ENCODE measurements at regions not wholly inside any gene's neighbourhood (a gene's known extent, or its start where the extent isn't known, plus 50 kb on each side); places are given as distances from the start of the nearest gene placed in this dataset.

DNA sequence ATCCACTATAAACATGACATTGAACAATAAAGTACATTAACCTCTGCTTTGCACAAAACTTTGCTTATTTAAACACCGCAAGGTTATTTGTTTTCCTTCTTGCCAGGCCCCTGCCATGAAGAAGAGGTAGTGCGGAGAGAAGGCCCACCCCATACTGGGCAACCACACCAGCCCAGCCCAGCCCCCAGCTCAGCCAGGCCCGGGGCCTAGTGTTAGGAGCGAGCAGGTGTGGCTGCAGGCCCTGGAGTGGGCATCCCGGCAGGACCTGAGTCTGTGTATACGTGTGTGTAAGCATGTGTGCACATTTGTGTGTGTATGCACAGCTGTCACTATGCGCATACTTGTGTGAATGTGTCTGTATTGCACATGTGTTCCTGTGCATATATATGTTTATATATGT, 90.4 kb upstream of the MVB12B start:
- no peak for ATAC-seq (replicated peaks in 1 of 2)
- Mint-ChIP-seq H3K36me3 (ENCODE audit: insufficient read depth in 2 of 2) (no peaks in the 10 kb centered on the region), H3K4me1 (ENCODE audit: low read depth) (no peaks in the 10 kb centered on the region), H3K27me3 (ENCODE audit: low read depth) (peaks cover 29% of the 10 kb centered on the region), H3K4me3 (no peak overlapping the region), H3K27ac (no peak overlapping the region), H3K9me3 (no peaks in the 10 kb centered on the region)
- no peak for DNase-seq

DNA sequence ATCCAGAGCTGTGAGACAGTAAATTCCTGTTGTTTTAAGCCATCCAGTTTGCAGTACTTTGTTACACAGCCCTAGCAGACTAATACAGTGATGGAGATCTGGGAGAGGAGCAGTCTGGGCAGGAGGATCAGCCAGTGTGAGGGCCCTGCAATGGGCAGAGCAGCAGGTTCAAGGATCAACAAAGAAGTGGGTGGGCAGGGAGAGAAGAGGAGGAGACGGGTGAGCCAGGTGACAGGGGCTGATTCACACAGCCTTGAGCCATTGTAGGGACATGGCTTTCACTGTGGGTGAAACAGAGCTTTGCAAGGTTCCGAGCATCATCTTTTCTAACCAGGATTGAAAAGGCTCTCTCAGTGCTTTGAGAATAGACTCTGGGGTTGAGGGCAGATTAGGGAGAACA, 88.2 kb upstream of the MVB12B start:
- H3K4me3 Mint-ChIP-seq: no peak overlapping the region
- no peak for ATAC-seq (replicated peaks in 1 of 2)
- H3K4me1 Mint-ChIP-seq (ENCODE audit: low read depth): no peaks in the 10 kb centered on the region

DNA sequence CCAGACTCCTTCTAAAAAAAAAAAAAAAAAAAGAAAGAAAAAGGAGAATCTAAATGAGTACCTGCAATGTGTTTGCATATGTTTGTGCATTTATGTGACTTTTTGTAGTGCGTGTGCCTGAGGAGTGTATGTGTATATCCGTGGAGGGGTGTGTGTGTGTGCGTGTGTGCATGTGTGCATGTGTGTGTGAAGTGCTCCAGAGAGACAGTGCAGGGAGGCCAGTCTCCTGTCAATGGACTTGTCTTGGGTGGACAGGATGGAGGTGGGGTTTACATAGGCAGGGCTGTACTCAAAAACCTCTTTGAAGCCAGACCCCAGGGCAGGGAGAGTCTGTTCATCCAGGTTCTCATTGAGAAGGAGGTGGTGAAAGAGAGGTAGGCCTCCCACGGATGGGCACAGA, 87.1 kb upstream of the MVB12B start:
- H3K27me3 Mint-ChIP-seq (ENCODE audit: low read depth): peaks cover 21% of the 10 kb centered on the region
- no peak overlapping the region for H3K27ac Mint-ChIP-seq
- peaks cover 0 to 3% of the 10 kb centered on the region in 2 donors for H3K36me3 Mint-ChIP-seq (ENCODE audit: insufficient read depth in 2 of 2)
- ATAC-seq (replicated peaks in 1 of 2) (no peak), DNase-seq (no peak)
- H3K9me3 Mint-ChIP-seq: peaks cover 0 to 2% of the 10 kb centered on the region in 2 donors
- H3K4me1 Mint-ChIP-seq (ENCODE audit: low read depth): no peaks in the 10 kb centered on the region
- no peak overlapping the region for H3K4me3 Mint-ChIP-seq

More for the DNA sequence above, 88.2 kb upstream of the MVB12B start:
- H3K27ac Mint-ChIP-seq: no peak overlapping the region
- H3K36me3 Mint-ChIP-seq (ENCODE audit: insufficient read depth in 2 of 2): no peaks in the 10 kb centered on the region
- no peak for DNase-seq
- peaks cover 21% of the 10 kb centered on the region for H3K27me3 Mint-ChIP-seq (ENCODE audit: low read depth)
- no peaks in the 10 kb centered on the region for H3K9me3 Mint-ChIP-seq

DNA sequence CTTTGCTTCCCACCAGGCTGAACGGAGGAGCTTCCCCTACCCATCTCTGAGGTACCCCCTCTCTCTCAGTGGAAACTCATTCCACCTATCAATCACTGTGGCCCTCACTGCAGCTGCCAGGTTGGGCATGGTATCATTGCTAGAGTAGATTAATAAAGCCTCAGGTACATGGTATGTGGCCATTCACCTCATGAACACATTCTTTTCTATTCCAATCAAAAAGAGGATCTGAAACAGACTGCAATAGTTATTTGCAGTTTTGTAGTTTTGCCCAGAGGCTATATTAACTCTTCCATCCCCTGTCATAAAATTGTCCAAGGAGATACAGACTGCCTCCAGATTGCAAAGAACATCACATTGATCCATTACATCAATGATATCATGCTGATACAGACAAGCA, 85.8 kb upstream of the MVB12B start:
- no peak for ATAC-seq (replicated peaks in 1 of 2)
- Mint-ChIP-seq H3K9me3 (peaks cover 2 to 9% of the 10 kb centered on the region in 2 donors), H3K27ac (no peak overlapping the region), H3K27me3 (ENCODE audit: low read depth) (peaks cover 32% of the 10 kb centered on the region), H3K4me1 (ENCODE audit: low read depth) (no peaks in the 10 kb centered on the region), H3K36me3 (ENCODE audit: insufficient read depth in 2 of 2) (peaks cover 3 to 6% of the 10 kb centered on the region in 2 donors), H3K4me3 (no peak overlapping the region)
- no peak for DNase-seq

DNA sequence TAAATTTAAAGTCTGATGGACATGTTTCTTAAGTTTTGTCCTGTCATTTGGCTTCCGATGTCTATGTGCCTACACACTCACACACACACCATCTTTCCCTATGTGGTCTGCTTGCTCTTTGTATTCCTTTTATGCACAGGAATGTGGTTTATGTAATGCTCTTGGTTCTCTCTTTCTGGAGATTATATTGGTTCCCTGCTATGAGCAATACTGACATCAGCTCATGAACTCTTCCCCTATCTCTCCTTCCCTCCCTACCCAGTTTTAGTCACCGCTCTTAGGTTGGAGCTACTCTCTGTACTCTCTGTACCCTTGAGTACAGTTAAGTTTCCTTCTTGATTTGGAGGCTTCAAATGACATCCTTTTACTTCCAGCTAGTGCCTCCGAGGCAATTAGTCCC, 77.9 kb upstream of the MVB12B start:
- Mint-ChIP-seq H3K4me3 (no peak overlapping the region), H3K4me1 (ENCODE audit: low read depth) (no peaks in the 10 kb centered on the region), H3K27ac (no peak overlapping the region), H3K36me3 (ENCODE audit: insufficient read depth in 2 of 2) (peaks cover 3 to 7% of the 10 kb centered on the region in 2 donors), H3K9me3 (peaks cover 5 to 11% of the 10 kb centered on the region in 2 donors), H3K27me3 (ENCODE audit: low read depth) (peaks cover 43% of the 10 kb centered on the region)
- ATAC-seq (replicated peaks in 1 of 2): no peak
- no peak for DNase-seq

DNA sequence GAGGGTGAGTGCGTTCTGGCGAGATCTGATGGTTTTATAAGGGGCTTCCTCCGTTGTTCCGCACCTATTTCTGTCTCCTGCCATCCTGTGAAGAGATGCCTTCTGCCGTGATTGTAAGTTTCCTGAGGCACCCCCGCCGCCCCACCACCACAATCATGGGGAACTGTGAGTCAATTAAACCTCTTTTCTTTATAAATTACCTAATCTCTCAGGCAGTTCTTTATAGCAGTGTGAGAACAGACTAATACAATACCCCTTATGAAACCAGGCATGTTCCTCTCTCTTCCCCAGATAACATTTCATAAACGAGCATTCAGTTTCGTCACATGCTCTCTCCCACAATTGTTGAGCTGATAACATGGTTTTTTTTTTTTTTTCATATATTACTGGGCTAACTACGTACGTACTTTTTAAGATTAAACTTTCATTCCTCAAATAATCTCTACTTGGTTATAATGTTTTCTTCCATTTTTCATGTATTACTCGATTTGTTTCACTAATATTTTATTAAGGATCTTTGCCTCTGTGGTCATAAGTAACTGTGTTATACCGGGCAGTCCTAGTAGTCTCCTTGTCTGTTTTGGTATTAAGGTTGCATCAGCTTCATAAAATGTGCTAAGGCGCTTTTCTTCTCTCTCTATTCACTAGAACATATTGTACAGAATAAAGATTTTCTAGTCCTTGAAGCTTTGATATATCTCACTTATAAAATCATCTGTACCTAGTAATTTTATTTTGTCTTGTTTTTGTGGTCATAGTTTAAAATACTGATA, 64.9 kb upstream of the MVB12B start:
- Mint-ChIP-seq H3K27me3 (ENCODE audit: low read depth) (peaks cover 46% of the 10 kb centered on the region), H3K4me3 (no peak overlapping the region), H3K4me1 (ENCODE audit: low read depth) (peaks cover 7% of the 10 kb centered on the region), H3K9me3 (peaks cover 2 to 4% of the 10 kb centered on the region in 2 donors), H3K27ac (no peak overlapping the region), H3K36me3 (ENCODE audit: insufficient read depth in 2 of 2) (no peaks in the 10 kb centered on the region)
- no peak for DNase-seq
- no peak for ATAC-seq (replicated peaks in 1 of 2)

DNA sequence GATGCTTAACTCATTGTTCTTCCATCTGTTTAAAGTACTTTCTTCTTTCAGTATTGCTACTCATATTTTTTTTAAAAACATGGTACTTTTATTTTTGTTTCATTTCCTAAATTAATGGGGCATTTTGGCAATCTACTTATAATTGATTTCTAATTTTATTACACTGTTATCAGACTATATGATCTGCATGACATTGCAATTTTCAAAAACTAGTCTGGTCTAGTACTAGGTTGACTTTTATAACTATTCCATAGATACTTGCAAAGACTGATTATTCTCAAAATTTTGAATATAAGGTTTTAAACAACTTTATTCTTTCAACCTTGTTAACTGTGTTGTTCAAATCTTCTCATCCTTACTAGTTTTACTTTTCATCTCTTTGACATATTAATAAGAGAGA, 63.9 kb upstream of the MVB12B start:
- H3K27me3 Mint-ChIP-seq (ENCODE audit: low read depth): peaks cover 46% of the 10 kb centered on the region
- no peak overlapping the region for H3K27ac Mint-ChIP-seq
- H3K4me1 Mint-ChIP-seq (ENCODE audit: low read depth): peaks cover 7% of the 10 kb centered on the region
- ATAC-seq (replicated peaks in 1 of 2) (no peak), DNase-seq (no peak)
- H3K9me3 Mint-ChIP-seq: peaks cover 2 to 4% of the 10 kb centered on the region in 2 donors
- H3K36me3 Mint-ChIP-seq (ENCODE audit: insufficient read depth in 2 of 2): no peaks in the 10 kb centered on the region
- H3K4me3 Mint-ChIP-seq: no peak overlapping the region

DNA sequence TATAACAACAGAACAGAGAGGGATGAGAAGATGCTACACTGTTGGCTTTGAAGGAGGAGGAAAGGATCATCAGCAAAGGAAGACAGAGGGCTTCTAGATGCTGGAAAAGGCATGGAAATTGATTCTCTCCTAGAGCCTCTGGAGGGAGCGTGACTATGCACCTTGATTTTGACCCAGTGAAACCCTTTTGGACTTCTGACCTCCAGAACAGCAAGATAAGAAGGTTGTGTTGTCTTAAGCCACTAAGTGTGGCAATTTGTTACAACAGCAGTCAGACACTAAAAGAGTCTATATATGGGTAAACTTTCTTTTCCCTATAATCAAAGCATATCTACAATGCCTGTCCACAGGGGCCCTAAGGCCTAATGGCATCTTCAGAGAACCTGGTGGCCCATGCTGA, 56.1 kb upstream of the MVB12B start:
- Mint-ChIP-seq H3K4me3 (no peak overlapping the region), H3K27ac (no peak overlapping the region), H3K9me3 (peaks cover 2% of the 10 kb centered on the region in 2 donors), H3K36me3 (ENCODE audit: insufficient read depth in 2 of 2) (no peaks in the 10 kb centered on the region), H3K4me1 (ENCODE audit: low read depth) (no peaks in the 10 kb centered on the region), H3K27me3 (ENCODE audit: low read depth) (peaks cover 14% of the 10 kb centered on the region)
- ATAC-seq (replicated peaks in 1 of 2) (no peak), DNase-seq (no peak)

DNA sequence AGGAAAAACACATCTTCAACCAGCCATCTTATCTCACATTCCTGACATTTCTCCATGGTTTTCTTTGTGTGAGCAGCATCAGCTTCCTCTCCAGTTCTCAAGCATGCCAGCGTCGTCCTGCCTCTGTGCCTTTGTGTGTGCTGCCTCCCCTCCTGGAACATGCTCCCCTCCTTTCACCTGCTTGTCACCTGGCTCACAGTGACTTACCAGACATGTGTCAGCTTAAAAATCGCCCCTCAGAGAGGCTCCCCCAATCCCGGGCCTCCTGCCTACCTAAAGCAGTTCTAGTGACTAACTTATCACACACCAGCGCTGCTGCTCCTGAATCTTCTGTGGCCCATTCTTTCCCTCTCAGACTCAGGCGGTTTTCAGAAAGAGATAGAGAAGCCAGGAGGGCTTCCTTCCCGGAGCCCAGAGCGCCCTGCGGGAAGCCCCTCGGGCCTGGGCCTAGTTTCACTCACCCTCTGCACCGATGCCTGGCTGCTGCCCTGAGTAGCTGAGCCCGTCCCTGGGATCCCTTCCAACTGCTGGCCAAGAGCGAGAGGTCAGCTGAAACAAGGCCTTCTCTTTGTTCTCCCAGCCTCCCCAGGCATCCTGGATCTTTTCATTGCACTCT, 51.1 kb upstream of the MVB12B start:
- DNase-seq (no peak), ATAC-seq (replicated peaks in 1 of 2) (no peak)
- no peak overlapping the region for H3K4me3 Mint-ChIP-seq
- peaks cover 26% of the 10 kb centered on the region for H3K27me3 Mint-ChIP-seq (ENCODE audit: low read depth)
- no peaks in the 10 kb centered on the region for H3K4me1 Mint-ChIP-seq (ENCODE audit: low read depth)
- H3K27ac Mint-ChIP-seq: no peak overlapping the region
- H3K36me3 Mint-ChIP-seq (ENCODE audit: insufficient read depth in 2 of 2): peaks cover 0 to 3% of the 10 kb centered on the region in 2 donors
- H3K9me3 Mint-ChIP-seq: peaks cover 2 to 4% of the 10 kb centered on the region in 2 donors

DNA sequence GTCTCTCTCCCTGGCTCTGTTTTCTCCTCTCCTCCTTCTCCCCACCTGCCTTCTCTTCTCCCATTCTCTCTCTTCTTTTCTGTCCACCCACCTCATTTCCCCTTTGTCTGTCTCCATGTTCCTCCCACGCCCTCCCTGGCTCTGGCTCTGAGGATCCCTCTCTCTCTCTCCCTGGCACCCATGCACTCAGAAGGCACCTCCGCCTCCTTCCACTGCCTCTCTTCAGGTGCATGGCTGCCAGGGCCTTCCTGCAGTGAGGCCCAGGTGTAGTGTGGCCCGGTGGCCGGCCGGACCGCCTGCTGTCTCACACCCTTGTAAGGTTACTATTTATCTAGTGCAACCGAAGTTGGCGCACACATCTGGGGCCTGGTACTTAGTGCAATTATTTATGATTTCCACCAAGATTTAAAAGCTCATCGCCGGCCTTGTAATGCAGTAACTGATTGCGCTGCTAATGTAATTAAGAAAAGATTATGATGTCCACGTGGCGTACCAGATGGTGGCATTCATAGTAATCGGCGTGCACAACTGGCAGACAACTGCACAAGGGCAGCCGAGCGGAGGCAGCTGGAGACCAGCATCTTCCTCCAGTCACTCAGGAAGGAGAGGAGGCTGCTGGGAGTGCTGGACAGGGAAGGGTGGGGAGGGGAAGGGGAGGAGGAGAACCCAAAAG, 50.4 kb upstream of the MVB12B start:
- ATAC-seq (replicated peaks in 1 of 2): no peak
- DNase-seq: no peak
- Mint-ChIP-seq H3K36me3 (ENCODE audit: insufficient read depth in 2 of 2) (peaks cover 0 to 3% of the 10 kb centered on the region in 2 donors), H3K9me3 (peaks cover 2 to 4% of the 10 kb centered on the region in 2 donors), H3K27ac (no peak overlapping the region), H3K27me3 (ENCODE audit: low read depth) (peaks cover 26% of the 10 kb centered on the region), H3K4me3 (no peak overlapping the region), H3K4me1 (ENCODE audit: low read depth) (no peaks in the 10 kb centered on the region)

Measured in activated T-cell treated with anti-CD3 and anti-CD28 coated beads, Interleukin-2, amount 50 U/mL, for 72 hours (primary cell).